Left colon (tissue), 2 donors: ENCODE measurements at regions not wholly inside any gene's neighbourhood (a gene's known extent, or its start where the extent isn't known, plus 50 kb on each side); places are given as distances from the start of the nearest gene placed in this dataset.
"Not testable (repeated sequence)": the region's sequence is repeated elsewhere in the genome, so short reads cannot be mapped to it uniquely, and the experiment has no call there.

ENCODE experiments used
- ATAC-seq: fragments of 200-7000 bp; cut with Tn5 transposase; one replicate; pipeline ENCODE4 v1.9.1; 2020; ENCODE audit warnings: mild to moderate bottlenecking, moderate library complexity
- DNase-seq, 2 donors: peaks; one replicate each; pipeline ENCODE4 v3.0.0-alpha.2; 2020
- intact Hi-C, 2 donors: fragments of 100-400 bp; cut with DNase I in 1 of 2; cut with micrococcal nuclease in 1 of 2; formaldehyde crosslinking; loops; one replicate each; pipeline versions ENCODE4 v1.11.2 to v1.14.0; 2022; cut with DNase I, micrococcal nuclease
- donor health status: DM: no; HTN: no; CAD: no.
- donor health status: DM: yes; HTN: yes; CAD: no.

GRCh38 chr3:77707281-77707680 lies 667.4 kb downstream of the ROBO2 start:
- no peak for ATAC-seq
- intact Hi-C loops, result no loop called here
- DNase-seq, result no peak

DNA sequence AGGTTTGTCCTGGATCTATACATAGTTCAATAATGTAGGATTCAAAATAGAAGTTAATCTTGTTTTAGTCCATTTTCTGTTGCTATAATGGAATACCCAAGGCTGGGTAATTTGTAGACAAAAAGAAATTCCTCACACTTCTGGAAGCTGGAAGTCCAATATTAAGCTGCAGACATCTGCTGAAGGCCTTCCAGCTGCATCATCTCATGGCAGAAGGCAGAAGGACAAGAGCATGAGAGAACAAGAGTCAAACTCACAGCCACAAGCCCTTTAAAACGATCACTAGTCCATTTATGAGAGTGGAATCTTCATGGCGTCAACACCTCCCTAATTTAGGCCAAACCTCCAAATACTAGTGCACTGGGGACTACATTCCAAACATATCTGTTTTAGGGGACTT lies 669.3 kb downstream of the ROBO2 start:
- DNase-seq, result no peak
- no peak for ATAC-seq
- intact Hi-C loops, result no loop called here

GRCh38 chr3:77718311-77718710 lies 678.4 kb downstream of the ROBO2 start:
- no peak for DNase-seq
- ATAC-seq, result no peak
- intact Hi-C loops, result no loop called here

GRCh38 chr3:77720460-77720971 lies 680.6 kb downstream of the ROBO2 start:
- ATAC-seq (no peak), DNase-seq (no peak)
- intact Hi-C loops, result no loop called here

DNA sequence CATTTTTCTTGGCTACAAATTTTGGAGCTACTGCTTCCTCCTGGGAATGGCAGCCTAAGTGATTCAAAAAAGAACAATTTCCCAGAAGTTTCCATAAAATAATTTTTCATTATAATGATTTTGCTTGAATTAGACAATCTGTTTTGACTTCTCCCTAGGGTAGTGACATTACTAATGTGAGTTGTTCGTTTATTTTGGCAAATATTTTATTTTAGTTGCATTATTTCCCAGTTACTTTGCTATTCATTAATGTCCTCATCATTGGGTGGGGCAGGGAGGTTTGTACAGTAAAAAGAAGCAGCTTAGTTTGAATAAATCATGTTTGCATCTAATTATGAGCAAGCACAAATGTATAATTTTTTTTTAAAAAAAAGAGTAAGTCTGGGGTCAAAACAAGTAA lies 686.6 kb downstream of the ROBO2 start:
- DNase-seq (no peak), ATAC-seq (no peak)
- intact Hi-C loops, result no loop called here

- no peak for DNase-seq
- ATAC-seq, result no peak
- intact Hi-C loops, result no loop called here
Observed at GRCh38 chr3:77746048-77746447, 706.1 kb downstream of the ROBO2 start.

- no peak for DNase-seq
- intact Hi-C loops, result no loop called here
Observed at GRCh38 chr3:77746892-77747291, 707.0 kb downstream of the ROBO2 start.

GRCh38 chr3:77756397-77756975 lies 716.6 kb downstream of the ROBO2 start:
- DNase-seq, intact Hi-C loops, ATAC-seq: not testable (repeated sequence)

More at GRCh38 chr3:77746892-77747291, 707.0 kb downstream of the ROBO2 start:
- ATAC-seq, result no peak

GRCh38 chr3:77772459-77772858 lies 732.6 kb downstream of the ROBO2 start:
- intact Hi-C loops, result no loop called here
- ATAC-seq, result no peak
- DNase-seq, result no peak

- no peak for ATAC-seq
- intact Hi-C loops, result no loop called here
- no peak for DNase-seq
Observed at GRCh38 chr3:77773084-77773483, 733.2 kb downstream of the ROBO2 start.

GRCh38 chr3:77780278-77780996 lies 740.5 kb downstream of the ROBO2 start:
- ATAC-seq (no peak), DNase-seq (no peak)
- intact Hi-C loops, result no loop called here

DNA sequence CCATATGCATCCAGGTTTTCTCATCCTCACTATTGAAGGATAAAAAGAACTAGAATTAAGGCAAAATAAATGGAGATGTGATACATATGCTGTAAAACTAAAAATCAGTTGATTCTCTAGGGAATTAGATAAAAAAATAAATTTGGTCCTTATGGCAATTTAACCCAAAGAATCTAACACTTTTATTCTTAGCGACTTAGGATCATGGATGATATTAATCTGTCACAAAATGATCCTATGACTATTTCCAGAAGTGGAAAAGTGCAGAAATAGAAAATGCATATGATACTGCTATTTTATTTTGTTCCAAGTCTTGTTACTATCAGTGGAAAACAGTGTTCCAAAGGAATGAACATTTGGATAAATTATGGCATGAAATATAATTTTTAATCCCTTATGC lies 746.3 kb downstream of the ROBO2 start:
- intact Hi-C loops, result no loop called here
- no peak for ATAC-seq
- DNase-seq, result no peak

GRCh38 chr3:77795013-77795412 lies 755.1 kb downstream of the ROBO2 start:
- ATAC-seq (peak; percentile 76), DNase-seq (peak in 1 of 2 donors; percentile 18)
- intact Hi-C loops, result no loop called here

- no peak for ATAC-seq
- no peak for DNase-seq
- intact Hi-C loops, result no loop called here
Observed at GRCh38 chr3:77799278-77799677, 759.4 kb downstream of the ROBO2 start.

DNA sequence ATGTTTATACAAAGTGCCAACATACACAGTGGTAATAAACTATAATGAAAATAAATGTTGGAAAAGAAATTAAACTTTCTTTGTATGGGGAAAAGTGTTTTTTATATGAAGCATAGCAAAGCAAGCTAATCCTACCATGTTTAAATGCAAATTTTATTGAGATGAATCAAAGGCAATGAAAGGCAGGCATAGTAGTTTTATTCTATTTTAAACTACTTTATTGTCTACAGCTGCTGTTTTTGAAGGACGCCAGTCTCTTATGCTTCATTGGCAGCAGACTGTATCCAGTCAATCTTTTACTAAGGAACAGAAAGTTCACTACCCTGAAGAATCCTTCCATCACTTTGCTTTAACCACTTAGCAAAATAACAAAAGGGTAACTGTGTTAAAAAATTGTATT lies 761.0 kb downstream of the ROBO2 start:
- peak; percentile 33 for ATAC-seq
- intact Hi-C loops, result no loop called here
- DNase-seq, result no peak

DNA sequence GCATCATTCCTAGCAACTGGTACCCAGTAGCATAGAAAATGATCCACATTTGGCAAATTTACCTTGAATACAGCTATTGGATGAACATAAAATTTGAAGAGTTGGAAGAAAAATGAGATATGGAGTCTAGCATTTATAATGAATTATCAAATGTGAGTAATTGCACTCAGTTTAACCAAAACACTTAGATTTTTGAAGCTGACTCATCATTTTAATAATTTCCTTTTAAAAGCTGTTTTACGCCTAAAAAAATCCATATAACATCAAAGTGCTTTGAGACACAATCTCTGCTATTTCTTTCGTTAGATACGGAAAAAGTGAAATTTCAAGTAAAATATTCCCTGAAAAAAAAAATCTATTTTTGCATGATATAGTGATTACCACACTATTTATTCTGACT lies 767.4 kb downstream of the ROBO2 start:
- ATAC-seq, result no peak

DNA sequence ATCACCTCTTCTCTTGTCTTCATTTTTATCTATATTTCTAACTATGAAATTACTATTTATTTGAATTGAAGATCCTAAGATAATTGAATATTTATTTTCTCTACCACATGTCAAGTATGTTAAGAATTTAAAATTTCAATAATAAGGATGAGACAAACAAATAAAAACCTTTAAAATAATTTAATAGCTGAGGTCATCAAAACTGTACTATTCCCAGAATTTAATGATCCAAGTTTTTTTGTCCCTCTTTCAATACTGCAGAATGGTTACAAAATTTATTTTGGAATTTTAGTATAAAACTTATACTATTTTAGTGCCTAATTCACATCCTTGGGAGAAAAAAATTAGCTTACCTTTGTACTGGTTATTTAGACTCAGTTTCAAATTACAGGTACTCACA lies 774.9 kb downstream of the ROBO2 start:
- intact Hi-C loops, result no loop called here
- DNase-seq (no peak), ATAC-seq (no peak)

More for the DNA sequence above, 767.4 kb downstream of the ROBO2 start:
- DNase-seq, result no peak
- intact Hi-C loops, result no loop called here

DNA sequence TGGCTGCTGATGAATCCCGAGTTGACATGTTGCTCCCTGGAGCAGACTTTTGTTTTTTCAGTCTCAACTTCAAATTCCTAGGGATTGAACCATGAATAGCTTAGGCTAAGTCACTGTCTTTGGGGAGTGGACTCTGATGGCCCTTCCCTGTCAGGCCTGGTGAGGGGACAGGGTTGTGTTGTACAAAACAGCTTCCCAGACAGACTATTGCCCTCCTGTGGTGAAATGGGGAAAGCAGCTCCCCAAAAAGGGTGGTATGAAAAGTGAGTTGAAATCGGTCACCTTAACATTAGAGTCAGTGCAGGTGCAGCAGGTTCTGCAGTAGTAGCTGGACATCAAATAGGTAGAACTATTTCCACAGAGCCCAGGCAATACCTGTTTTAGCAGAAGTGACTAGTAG lies 775.6 kb downstream of the ROBO2 start:
- intact Hi-C loops, result no loop called here
- no peak for DNase-seq
- no peak for ATAC-seq

DNA sequence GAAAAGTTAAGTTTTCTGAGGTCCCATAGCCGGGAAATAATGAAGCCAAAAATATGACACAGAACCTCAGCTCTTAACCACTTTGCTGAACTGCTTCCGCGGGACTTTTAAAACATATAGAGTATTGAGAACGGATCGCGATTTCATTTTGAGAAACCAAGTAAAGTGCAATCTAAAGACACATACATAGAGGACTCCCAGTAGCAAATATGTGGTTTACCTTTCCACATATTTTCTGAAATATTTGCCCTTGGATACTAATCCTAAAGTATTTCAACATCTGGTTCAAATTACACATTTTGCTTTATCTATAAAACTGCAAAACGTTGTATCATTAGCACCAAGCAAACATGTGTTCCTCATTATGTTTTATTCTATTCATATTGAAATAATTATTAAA lies 776.5 kb downstream of the ROBO2 start:
- DNase-seq (no peak), ATAC-seq (no peak)
- intact Hi-C loops, result no loop called here

GRCh38 chr3:77825001-77825827 lies 785.3 kb downstream of the ROBO2 start:
- peak; percentile 73 for ATAC-seq

More at GRCh38 chr3:77825001-77825827, 785.3 kb downstream of the ROBO2 start:
- intact Hi-C loops, result no loop called here
- DNase-seq, result peak; percentile 25 to 26
